Mammary epithelial cell (primary cell): ENCODE measurements at regions not wholly inside any gene's neighbourhood (a gene's known extent, or its start where the extent isn't known, plus 50 kb on each side); places are given as distances from the start of the nearest gene placed in this dataset.

Experiments
- CTCF ChIP-seq, 2 donors: IDR thresholded peaks in 1 of 2; conservative IDR thresholded peaks in 1 of 2; 2 replicates each; pipeline ENCODE4 v1.5.1; 2011 to 2012; ENCODE audit warnings: inconsistent platforms in 2 of 2, low read length in 2 of 2, mild to moderate bottlenecking in 2 of 2, control low read depth in 1 of 2, low read depth in 1 of 2; ENCODE audit not compliant: insufficient read depth in 1 of 2; ENCODE audit errors: extremely low read depth in 1 of 2
- EZH2 ChIP-seq: IDR thresholded peaks from 2 replicates; pipeline ENCODE4 v1.6.1; 2012; ENCODE audit warnings: low read length, inconsistent platforms, borderline replicate concordance

- no peak for TF ChIP-seq CTCF (conservative IDR thresholded peaks at IDR 0.05 in 1 of 2, IDR thresholded peaks at IDR 0.05 in 1 of 2; ENCODE audit: extremely low read depth in 1 of 2, insufficient read depth in 1 of 2, low read depth in 1 of 2, low read length in 2 of 2)
- no peak for TF ChIP-seq EZH2
These were observed 84.8 kb upstream of the CACNA1E start for GRCh38 chr1:181398544-181398943.
